RWPE2 (cell line): ENCODE measurements at regions not wholly inside any gene's neighbourhood (a gene's known extent, or its start where the extent isn't known, plus 50 kb on each side); places are given as distances from the start of the nearest gene placed in this dataset.

Experiments
- ATAC-seq: fragments of 200-7000 bp; cut with Tn5 transposase; 3 replicates; pipeline ENCODE4 v1.9.1; 2021; ENCODE audit warnings: low read depth
- DNase-seq: peaks from one replicate; pipeline ENCODE4 v3.0.0-alpha.2; 2020; ENCODE audit warnings: low spot score
- H3K27ac ChIP-seq: fragments of 450-650 bp; 2 replicates; pipeline ENCODE4 v1.5.1; 2017; ENCODE audit warnings: mild to moderate bottlenecking; ENCODE audit not compliant: poor library complexity, severe bottlenecking
- H3K27me3 ChIP-seq: fragments of 250-450 bp; sonication (Bioruptor Pico); 2 replicates; pipeline ENCODE4 v1.5.1; 2021; ENCODE audit warnings: mild to moderate bottlenecking, moderate library complexity; ENCODE audit not compliant: insufficient read depth, poor library complexity, severe bottlenecking
- H3K36me3 ChIP-seq: fragments of 250-450 bp; sonication (Bioruptor Pico); 2 replicates; pipeline ENCODE4 v1.5.1; 2020; ENCODE audit warnings: low read depth, mild to moderate bottlenecking, moderate library complexity
- H3K4me1 ChIP-seq: fragments of 250-450 bp; sonication (Bioruptor Pico); 2 replicates; pipeline ENCODE4 v1.5.1; 2021; ENCODE audit warnings: mild to moderate bottlenecking, moderate library complexity; ENCODE audit not compliant: insufficient read depth, poor library complexity, severe bottlenecking
- H3K4me3 ChIP-seq: fragments of 250-450 bp; sonication (Bioruptor Pico); 2 replicates; pipeline ENCODE4 v1.5.1; 2021; ENCODE audit warnings: mild to moderate bottlenecking, moderate library complexity; ENCODE audit not compliant: severe bottlenecking
- H3K9me3 ChIP-seq: fragments of 250-450 bp; sonication (Bioruptor Pico); 2 replicates; pipeline ENCODE4 v1.5.1; 2021; ENCODE audit warnings: mild to moderate bottlenecking, moderate library complexity; ENCODE audit not compliant: severe bottlenecking
- TF ChIP-seq, protein P1 (sequence below): fragments of 450-650 bp; IDR thresholded peaks from one replicate; pipeline ENCODE4 v1.5.1; 2017; ENCODE audit warnings: mild to moderate bottlenecking, moderate library complexity; ENCODE audit not compliant: poor library complexity, severe bottlenecking

DNA sequence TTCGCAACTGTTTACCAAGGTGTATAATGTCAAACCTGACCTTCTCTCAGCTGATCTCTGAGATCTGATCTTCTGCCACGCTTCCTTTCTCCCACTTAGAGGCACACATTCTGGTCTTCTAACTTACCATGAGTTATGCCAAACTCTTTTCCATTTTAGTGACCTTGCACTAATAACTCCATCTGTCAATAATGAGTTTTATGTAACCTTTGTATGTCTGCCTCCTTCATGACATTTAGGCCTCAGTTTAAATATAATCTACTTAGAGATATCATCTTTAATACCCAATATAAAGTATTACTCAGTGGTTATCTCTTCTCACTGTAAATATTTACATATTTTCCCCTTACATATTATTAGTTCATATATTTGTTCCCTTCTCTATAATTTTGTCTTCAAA is 827.5 kb upstream of the PCDH20 start:
- ATAC-seq (no peak), DNase-seq (no peak)
- Histone ChIP-seq H3K9me3 (no peaks in the 10 kb centered on the region), H3K4me3 (no peak overlapping the region), H3K27ac (no peak overlapping the region), H3K36me3 (no peaks in the 10 kb centered on the region), H3K27me3 (no peaks in the 10 kb centered on the region), H3K4me1 (no peaks in the 10 kb centered on the region)
- TF ChIP-seq, protein P1, sequence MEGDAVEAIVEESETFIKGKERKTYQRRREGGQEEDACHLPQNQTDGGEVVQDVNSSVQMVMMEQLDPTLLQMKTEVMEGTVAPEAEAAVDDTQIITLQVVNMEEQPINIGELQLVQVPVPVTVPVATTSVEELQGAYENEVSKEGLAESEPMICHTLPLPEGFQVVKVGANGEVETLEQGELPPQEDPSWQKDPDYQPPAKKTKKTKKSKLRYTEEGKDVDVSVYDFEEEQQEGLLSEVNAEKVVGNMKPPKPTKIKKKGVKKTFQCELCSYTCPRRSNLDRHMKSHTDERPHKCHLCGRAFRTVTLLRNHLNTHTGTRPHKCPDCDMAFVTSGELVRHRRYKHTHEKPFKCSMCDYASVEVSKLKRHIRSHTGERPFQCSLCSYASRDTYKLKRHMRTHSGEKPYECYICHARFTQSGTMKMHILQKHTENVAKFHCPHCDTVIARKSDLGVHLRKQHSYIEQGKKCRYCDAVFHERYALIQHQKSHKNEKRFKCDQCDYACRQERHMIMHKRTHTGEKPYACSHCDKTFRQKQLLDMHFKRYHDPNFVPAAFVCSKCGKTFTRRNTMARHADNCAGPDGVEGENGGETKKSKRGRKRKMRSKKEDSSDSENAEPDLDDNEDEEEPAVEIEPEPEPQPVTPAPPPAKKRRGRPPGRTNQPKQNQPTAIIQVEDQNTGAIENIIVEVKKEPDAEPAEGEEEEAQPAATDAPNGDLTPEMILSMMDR, result no peak

DNA sequence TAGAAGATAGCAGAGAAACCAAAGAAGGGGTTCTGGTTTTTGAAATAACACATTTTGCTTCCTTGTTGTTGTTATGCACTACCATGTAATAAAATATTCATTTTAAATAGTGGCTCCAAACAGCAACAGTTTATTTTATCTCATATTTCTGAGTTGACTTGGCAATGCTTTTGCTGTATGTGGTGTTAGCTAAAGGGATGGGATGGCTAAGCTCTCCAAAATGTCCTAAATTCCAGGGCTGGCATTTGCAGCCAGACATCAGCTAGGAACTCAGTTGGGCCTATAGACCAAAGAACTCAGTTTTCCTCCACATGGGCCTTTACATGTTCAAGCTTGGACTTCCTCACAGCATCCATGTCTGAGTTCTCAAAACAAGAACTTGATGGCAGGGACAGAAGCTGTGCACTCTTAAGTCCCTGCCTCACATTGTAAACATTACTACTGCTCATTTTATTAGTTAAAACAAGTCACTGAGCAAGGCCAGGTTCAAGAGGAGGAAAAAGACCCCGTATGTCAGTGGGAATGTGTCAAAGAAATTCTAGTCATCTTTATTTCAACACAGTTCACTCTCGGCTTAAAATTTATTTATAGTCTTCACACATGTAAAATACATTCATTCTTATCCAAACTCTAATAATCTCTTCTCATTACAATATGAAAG is 819.3 kb upstream of the PCDH20 start:
- Histone ChIP-seq H3K9me3 (no peaks in the 10 kb centered on the region), H3K4me1 (no peaks in the 10 kb centered on the region), H3K36me3 (no peaks in the 10 kb centered on the region), H3K27me3 (peaks cover 5% of the 10 kb centered on the region), H3K4me3 (no peak overlapping the region), H3K27ac (no peak overlapping the region)
- no peak for DNase-seq
- ATAC-seq, result no peak
- TF ChIP-seq, protein P1, result no peak

DNA sequence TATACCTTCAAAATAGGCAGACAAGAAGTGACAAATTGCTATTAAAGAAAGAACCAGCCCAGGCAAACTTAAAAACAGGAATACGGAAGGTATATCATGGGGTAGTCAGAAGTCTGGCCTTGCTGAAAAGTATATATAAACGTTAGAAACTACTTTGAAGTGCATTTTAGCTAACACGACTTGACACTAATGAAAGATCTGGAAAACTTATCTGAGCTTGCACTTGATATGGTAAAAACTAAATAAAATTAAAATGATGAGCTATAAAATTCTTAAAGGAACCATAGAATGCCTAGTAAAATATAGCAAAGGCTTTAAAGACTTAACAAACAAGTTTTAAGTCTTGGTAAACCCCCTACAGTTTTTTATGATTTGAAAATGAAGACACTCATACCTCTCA is 795.3 kb upstream of the PCDH20 start:
- Histone ChIP-seq H3K36me3 (no peaks in the 10 kb centered on the region), H3K4me1 (peaks cover 11% of the 10 kb centered on the region), H3K27ac (no peak overlapping the region), H3K4me3 (no peak overlapping the region), H3K9me3 (no peaks in the 10 kb centered on the region), H3K27me3 (no peaks in the 10 kb centered on the region)
- TF ChIP-seq, protein P1, result no peak
- DNase-seq (no peak), ATAC-seq (no peak)

DNA sequence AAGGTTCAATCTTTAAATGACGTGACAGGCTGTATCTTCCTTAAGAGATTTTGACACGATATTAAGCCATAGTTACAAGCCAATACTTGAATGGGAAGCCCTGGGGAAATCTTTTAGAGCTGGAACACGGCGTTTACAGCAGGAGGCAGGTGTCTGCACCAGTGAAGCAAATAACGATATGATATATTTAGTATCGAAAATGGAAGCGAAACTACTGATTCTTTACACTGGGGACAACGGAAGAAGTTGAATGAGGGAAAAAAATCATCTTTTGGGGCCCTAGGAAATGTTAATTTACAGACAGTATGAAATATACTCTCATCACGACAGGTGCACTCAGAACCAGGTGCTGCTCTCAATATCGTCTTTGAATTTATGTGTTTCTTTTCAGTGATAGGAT is 793.9 kb upstream of the PCDH20 start:
- DNase-seq (no peak), ATAC-seq (no peak)
- TF ChIP-seq, protein P1, result no peak
- Histone ChIP-seq H3K27me3 (no peaks in the 10 kb centered on the region), H3K9me3 (no peaks in the 10 kb centered on the region), H3K4me1 (peaks cover 12% of the 10 kb centered on the region), H3K27ac (no peak overlapping the region), H3K36me3 (no peaks in the 10 kb centered on the region), H3K4me3 (no peak overlapping the region)

DNA sequence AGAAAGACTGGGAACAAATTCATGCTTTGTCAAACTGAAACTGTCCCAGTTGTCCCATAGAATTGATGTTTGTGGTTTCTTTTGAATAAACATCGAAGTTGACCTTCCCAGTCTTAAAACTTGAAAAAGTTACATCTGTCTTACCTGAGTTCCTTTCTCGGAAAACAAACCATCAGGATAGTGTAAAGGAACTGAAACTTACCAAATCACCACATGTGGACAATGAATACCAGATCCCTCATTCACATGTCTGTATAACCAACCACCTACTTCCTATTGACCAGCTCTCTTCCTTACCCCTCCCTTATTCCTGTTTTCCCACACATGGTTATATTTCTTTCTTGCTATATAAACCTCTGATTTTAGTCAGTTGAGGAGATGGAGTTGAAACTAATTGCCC is 791.7 kb upstream of the PCDH20 start:
- DNase-seq (no peak), ATAC-seq (no peak)
- TF ChIP-seq, protein P1, result no peak
- Histone ChIP-seq H3K27me3 (no peaks in the 10 kb centered on the region), H3K4me3 (no peak overlapping the region), H3K9me3 (no peaks in the 10 kb centered on the region), H3K27ac (no peak overlapping the region), H3K4me1 (peaks cover 12% of the 10 kb centered on the region), H3K36me3 (no peaks in the 10 kb centered on the region)
